Duodenal mucosa (tissue), 2 donors: ENCODE measurements at regions not wholly inside any gene's neighbourhood (a gene's known extent, or its start where the extent isn't known, plus 50 kb on each side); places are given as distances from the start of the nearest gene placed in this dataset.

Source experiments
- H3K27ac ChIP-seq: one replicate; pipeline ENCODE4 v1.7.0; 2013; ENCODE audit warnings: low read depth, low read length
- H3K27me3 ChIP-seq, 2 donors: one replicate each; pipeline ENCODE4 v1.7.0; 2013; ENCODE audit warnings: low read length in 2 of 2, control low read depth in 1 of 2; ENCODE audit not compliant: insufficient read depth in 2 of 2, control insufficient read depth in 1 of 2
- H3K36me3 ChIP-seq, 2 donors: one replicate each; pipeline ENCODE4 v1.7.0; 2013; ENCODE audit warnings: low read length in 2 of 2, control low read depth in 1 of 2; ENCODE audit not compliant: insufficient read depth in 2 of 2, control insufficient read depth in 1 of 2
- H3K4me1 ChIP-seq, 2 donors: one replicate each; pipeline ENCODE4 v1.7.0; 2013; ENCODE audit warnings: low read length in 2 of 2, control low read depth in 1 of 2; ENCODE audit not compliant: insufficient read depth in 2 of 2, control insufficient read depth in 1 of 2
- H3K4me3 ChIP-seq, 2 donors: one replicate each; pipeline ENCODE4 v1.7.0; 2013; ENCODE audit warnings: low read length in 2 of 2, low read depth in 1 of 2
- H3K9ac ChIP-seq, 2 donors: one replicate each; pipeline ENCODE4 v1.7.0; 2013; ENCODE audit warnings: low read length in 2 of 2, low read depth in 1 of 2
- H3K9me3 ChIP-seq, 2 donors: one replicate each; pipeline ENCODE4 v1.7.0; 2013; ENCODE audit warnings: low read length in 2 of 2, control low read depth in 1 of 2; ENCODE audit not compliant: control insufficient read depth in 1 of 2

DNA sequence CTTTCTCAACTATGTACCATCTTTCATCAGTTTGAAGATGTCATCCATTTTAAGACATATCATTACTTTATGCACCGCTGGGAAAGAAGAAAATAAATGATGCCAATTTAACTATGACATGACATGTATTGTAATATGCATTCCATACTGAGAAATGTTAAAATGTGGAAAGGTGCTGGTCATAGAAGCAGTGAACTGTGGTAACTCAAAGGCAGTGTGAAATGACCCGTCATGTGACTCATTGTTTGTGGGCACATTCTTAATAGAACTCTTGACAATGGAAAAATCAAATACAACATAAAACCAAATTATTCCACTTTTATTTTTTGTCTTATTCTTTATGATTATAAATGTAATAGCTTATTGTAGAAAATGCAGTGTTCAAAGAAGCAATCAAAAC, 455.0 kb upstream of the ST6GAL2 start:
- Histone ChIP-seq H3K9ac (no peak overlapping the region), H3K27me3 (no peaks in the 10 kb centered on the region), H3K9me3 (peaks cover 0 to 5% of the 10 kb centered on the region in 2 donors), H3K4me3 (no peak overlapping the region), H3K4me1 (no peaks in the 10 kb centered on the region), H3K27ac (no peak overlapping the region), H3K36me3 (no peaks in the 10 kb centered on the region)

DNA sequence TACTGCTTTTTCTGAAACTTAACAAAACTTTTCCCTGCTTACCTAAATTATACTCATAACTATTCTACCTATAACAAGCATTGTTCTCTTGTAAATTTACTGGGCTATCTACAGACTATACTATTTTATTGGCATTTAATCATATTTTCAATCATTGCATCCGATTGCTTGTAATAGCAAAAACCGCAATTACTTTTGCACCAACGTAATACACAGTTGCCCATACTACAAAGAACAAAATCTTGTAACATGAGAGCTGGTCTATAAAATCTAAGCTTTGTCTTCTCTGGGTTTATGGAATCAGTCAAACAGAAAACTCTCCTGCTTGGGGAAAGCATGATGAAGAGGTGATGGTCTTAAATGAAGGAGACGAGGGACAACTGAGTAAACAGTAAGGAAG, 463.4 kb upstream of the ST6GAL2 start:
- H3K27me3 ChIP-seq, result no peaks in the 10 kb centered on the region
- no peak overlapping the region for H3K9ac ChIP-seq
- no peak overlapping the region for H3K4me3 ChIP-seq
- no peaks in the 10 kb centered on the region for H3K36me3 ChIP-seq
- no peak overlapping the region for H3K27ac ChIP-seq
- H3K9me3 ChIP-seq, result peaks cover 3 to 8% of the 10 kb centered on the region in 2 donors
- no peaks in the 10 kb centered on the region for H3K4me1 ChIP-seq

GRCh38 chr2:107354175-107354574, 468.2 kb upstream of the ST6GAL2 start:
- Histone ChIP-seq H3K9ac (no peak overlapping the region), H3K4me1 (no peaks in the 10 kb centered on the region), H3K36me3 (no peaks in the 10 kb centered on the region), H3K27ac (no peak overlapping the region), H3K27me3 (no peaks in the 10 kb centered on the region), H3K4me3 (no peak overlapping the region), H3K9me3 (peaks cover 3% of the 10 kb centered on the region in 2 donors)

- H3K27me3 ChIP-seq, result no peaks in the 10 kb centered on the region
- H3K36me3 ChIP-seq, result no peaks in the 10 kb centered on the region
- no peak overlapping the region for H3K9ac ChIP-seq
- H3K9me3 ChIP-seq, result no peaks in the 10 kb centered on the region
- H3K4me3 ChIP-seq, result no peak overlapping the region
- no peaks in the 10 kb centered on the region for H3K4me1 ChIP-seq
- no peak overlapping the region for H3K27ac ChIP-seq
These were observed 468.3 kb upstream of the RGPD4 start for GRCh38 chr2:107358362-107358761.

DNA sequence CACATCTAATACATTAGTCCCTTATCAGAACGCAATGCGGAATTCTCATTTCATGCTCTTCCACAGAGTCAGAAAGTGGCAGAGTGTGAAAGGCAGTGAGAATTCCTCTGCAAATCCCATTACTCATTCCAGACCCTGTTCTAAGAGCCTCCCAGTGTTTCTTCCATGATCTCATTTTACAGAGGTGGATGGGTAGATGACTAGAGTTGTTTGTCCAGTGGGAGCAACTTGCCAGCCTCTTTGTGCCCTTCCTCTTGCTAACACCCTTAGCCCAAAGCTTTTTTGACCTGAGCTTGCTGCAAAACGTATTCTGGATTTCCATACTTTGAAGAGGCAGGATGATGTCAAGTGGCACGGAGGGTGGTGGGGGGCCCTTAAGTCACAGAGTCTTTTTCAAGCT, 467.7 kb upstream of the RGPD4 start:
- no peaks in the 10 kb centered on the region for H3K9me3 ChIP-seq
- H3K9ac ChIP-seq, result no peak overlapping the region
- no peaks in the 10 kb centered on the region for H3K27me3 ChIP-seq
- H3K36me3 ChIP-seq, result no peaks in the 10 kb centered on the region
- no peak overlapping the region for H3K4me3 ChIP-seq
- H3K27ac ChIP-seq, result no peak overlapping the region
- no peaks in the 10 kb centered on the region for H3K4me1 ChIP-seq

- no peaks in the 10 kb centered on the region for H3K27me3 ChIP-seq
- no peaks in the 10 kb centered on the region for H3K36me3 ChIP-seq
- H3K9me3 ChIP-seq, result no peaks in the 10 kb centered on the region
- no peak overlapping the region for H3K4me3 ChIP-seq
- no peaks in the 10 kb centered on the region for H3K4me1 ChIP-seq
- H3K27ac ChIP-seq, result no peak overlapping the region
- no peak overlapping the region for H3K9ac ChIP-seq
These were observed 464.8 kb upstream of the RGPD4 start for GRCh38 chr2:107361751-107362381.

DNA sequence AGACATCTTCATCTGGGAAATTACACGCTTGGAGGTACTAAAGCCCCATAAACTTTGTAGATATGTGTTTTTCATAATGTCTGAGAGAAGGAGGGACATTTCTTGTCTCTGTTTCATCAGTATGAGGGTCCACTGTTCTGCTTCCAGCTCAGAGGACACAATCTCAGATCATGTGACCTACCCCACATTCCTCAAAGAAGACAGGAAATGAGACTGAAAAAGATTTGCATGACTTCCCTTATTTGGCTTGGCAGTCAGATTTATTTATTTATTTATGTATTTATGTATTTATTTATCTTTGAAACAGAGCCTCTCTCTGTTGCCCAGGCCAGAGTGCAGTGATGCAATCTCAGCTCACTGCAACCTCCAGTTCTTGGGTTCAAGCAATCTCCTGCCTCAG, 463.7 kb upstream of the RGPD4 start:
- Histone ChIP-seq H3K9me3 (no peaks in the 10 kb centered on the region), H3K27me3 (no peaks in the 10 kb centered on the region), H3K27ac (no peak overlapping the region), H3K9ac (no peak overlapping the region), H3K4me3 (no peak overlapping the region), H3K36me3 (no peaks in the 10 kb centered on the region), H3K4me1 (no peaks in the 10 kb centered on the region)

DNA sequence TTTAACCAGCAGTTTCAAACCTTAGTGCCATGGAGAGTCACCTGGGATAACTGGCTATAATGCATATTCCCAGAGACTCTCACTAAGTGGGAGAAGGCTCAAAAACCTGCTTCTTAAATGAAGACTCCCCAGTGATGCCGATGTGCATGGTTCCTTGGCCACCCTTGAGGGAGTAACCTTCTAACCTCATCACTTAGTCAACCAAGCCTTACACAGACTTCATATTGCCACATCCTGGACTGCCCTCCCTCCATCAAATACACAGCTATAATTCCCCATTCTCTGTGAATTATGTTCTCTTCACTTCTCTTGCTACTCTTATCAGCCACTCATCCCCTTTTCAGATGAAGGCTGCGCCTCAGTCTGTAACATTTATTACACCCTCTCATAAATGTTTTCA, 462.9 kb upstream of the RGPD4 start:
- Histone ChIP-seq H3K27me3 (no peaks in the 10 kb centered on the region), H3K9ac (no peak overlapping the region), H3K4me1 (no peaks in the 10 kb centered on the region), H3K4me3 (no peak overlapping the region), H3K9me3 (peaks cover 0 to 2% of the 10 kb centered on the region in 2 donors), H3K27ac (no peak overlapping the region), H3K36me3 (no peaks in the 10 kb centered on the region)

- Histone ChIP-seq H3K27me3 (no peaks in the 10 kb centered on the region), H3K9me3 (peaks cover 0 to 6% of the 10 kb centered on the region in 2 donors), H3K4me1 (no peaks in the 10 kb centered on the region), H3K9ac (no peak overlapping the region), H3K36me3 (no peaks in the 10 kb centered on the region), H3K4me3 (no peak overlapping the region), H3K27ac (no peak overlapping the region)
These were observed 462.2 kb upstream of the RGPD4 start for GRCh38 chr2:107364361-107364950.

GRCh38 chr2:107374249-107374648, 452.4 kb upstream of the RGPD4 start:
- H3K4me3 ChIP-seq, result no peak overlapping the region
- H3K9me3 ChIP-seq, result peaks cover 0 to 6% of the 10 kb centered on the region in 2 donors
- H3K27me3 ChIP-seq, result no peaks in the 10 kb centered on the region
- H3K4me1 ChIP-seq, result no peaks in the 10 kb centered on the region
- H3K9ac ChIP-seq, result no peak overlapping the region
- H3K27ac ChIP-seq, result no peak overlapping the region
- H3K36me3 ChIP-seq, result no peaks in the 10 kb centered on the region
